SK-N-MC (cell line): ENCODE measurements at regions not wholly inside any gene's neighbourhood (a gene's known extent, or its start where the extent isn't known, plus 50 kb on each side); places are given as distances from the start of the nearest gene placed in this dataset.

Experiments
- DNase-seq: peaks from one replicate; pipeline ENCODE4 v3.0.0-alpha.2; 2011; ENCODE audit warnings: low read depth, low spot score
- H3K27ac ChIP-seq: fragments of 200-600 bp; sonication (generic); 2 replicates; pipeline ENCODE4 v1.5.1; 2016; ENCODE audit warnings: mixed run types
- H3K36me3 ChIP-seq: fragments of 200-600 bp; sonication (generic); 2 replicates; pipeline ENCODE4 v1.6.1; 2017; ENCODE audit warnings: antibody characterized with exemption, low read length, mixed read lengths; ENCODE audit not compliant: insufficient read depth
- H3K4me3 ChIP-seq: fragments of 200-600 bp; sonication (generic); 2 replicates; pipeline ENCODE4 v1.5.1; 2016
- H3K9ac ChIP-seq: fragments of 200-600 bp; sonication (generic); 2 replicates; pipeline ENCODE4 v1.8.0; 2017; ENCODE audit warnings: mixed run types, mixed read lengths; ENCODE audit not compliant: insufficient read length
- H3K9me3 ChIP-seq: fragments of 200-600 bp; sonication (generic); 2 replicates; pipeline ENCODE4 v1.6.1; 2017; ENCODE audit warnings: low read depth, mild to moderate bottlenecking, antibody characterized with exemption, low read length, moderate library complexity, mixed read lengths
- EZH2 ChIP-seq: fragments of 200-600 bp; sonication (generic); IDR thresholded peaks from one replicate; pipeline ENCODE4 v1.6.1; 2017; ENCODE audit warnings: antibody characterized with exemption
- FOXP2 ChIP-seq: optimal IDR thresholded peaks from 2 replicates; pipeline ENCODE3; 2011; ENCODE audit warnings: mild to moderate bottlenecking, moderate library complexity; ENCODE audit not compliant: insufficient read depth; ENCODE audit errors: extremely low read length, control extremely low read depth
- POLR2AphosphoS5 ChIP-seq: IDR thresholded peaks from 2 replicates; pipeline ENCODE4 v1.6.1; 2012; ENCODE audit warnings: mild to moderate bottlenecking, low read depth, low read length, borderline replicate concordance

- Histone ChIP-seq H3K9ac (no peak overlapping the region), H3K36me3 (no peaks in the 10 kb centered on the region), H3K9me3 (no peaks in the 10 kb centered on the region), H3K27ac (no peak overlapping the region), H3K4me3 (no peak overlapping the region)
- no peak for DNase-seq
- no peak for TF ChIP-seq POLR2AphosphoS5
Observed at GRCh38 chr14:97013878-97014277, 216.7 kb downstream of the VRK1 start.

- no peaks in the 10 kb centered on the region for H3K9me3 ChIP-seq
- no peak overlapping the region for H3K27ac ChIP-seq
- DNase-seq = no peak
- no peak overlapping the region for H3K4me3 ChIP-seq
- H3K9ac ChIP-seq = no peak overlapping the region
- TF ChIP-seq FOXP2 (no peak), EZH2 (no peak), POLR2AphosphoS5 (no peak)
- H3K36me3 ChIP-seq = no peaks in the 10 kb centered on the region
Observed at GRCh38 chr14:97021001-97021400, 223.8 kb downstream of the VRK1 start.

- H3K27ac ChIP-seq = no peak overlapping the region
- no peak for TF ChIP-seq POLR2AphosphoS5
- no peak for TF ChIP-seq EZH2
- TF ChIP-seq FOXP2 = no peak
- no peaks in the 10 kb centered on the region for H3K36me3 ChIP-seq
- no peaks in the 10 kb centered on the region for H3K9me3 ChIP-seq
- H3K4me3 ChIP-seq = no peak overlapping the region
- no peak for DNase-seq
- H3K9ac ChIP-seq = no peak overlapping the region
Observed at GRCh38 chr14:97021571-97022168, 224.5 kb downstream of the VRK1 start.

- Histone ChIP-seq H3K9me3 (no peaks in the 10 kb centered on the region), H3K27ac (no peak overlapping the region), H3K9ac (no peak overlapping the region), H3K36me3 (no peaks in the 10 kb centered on the region), H3K4me3 (no peak overlapping the region)
- no peak for DNase-seq
- TF ChIP-seq FOXP2 (no peak), EZH2 (no peak), POLR2AphosphoS5 (no peak)
Observed at GRCh38 chr14:97022741-97023140, 225.6 kb downstream of the VRK1 start.

GRCh38 chr14:97023871-97024270 lies 226.7 kb downstream of the VRK1 start:
- H3K36me3 ChIP-seq = no peaks in the 10 kb centered on the region
- H3K27ac ChIP-seq = no peak overlapping the region
- H3K9me3 ChIP-seq = no peaks in the 10 kb centered on the region
- H3K4me3 ChIP-seq = no peak overlapping the region
- DNase-seq = no peak
- TF ChIP-seq EZH2 = no peak
- no peak for TF ChIP-seq POLR2AphosphoS5
- H3K9ac ChIP-seq = no peak overlapping the region

GRCh38 chr14:97024300-97024699 lies 227.1 kb downstream of the VRK1 start:
- no peak overlapping the region for H3K9ac ChIP-seq
- H3K36me3 ChIP-seq = no peaks in the 10 kb centered on the region
- no peaks in the 10 kb centered on the region for H3K9me3 ChIP-seq
- H3K4me3 ChIP-seq = no peak overlapping the region
- H3K27ac ChIP-seq = no peak overlapping the region
- no peak for DNase-seq
- TF ChIP-seq FOXP2 = no peak
- TF ChIP-seq EZH2 = no peak
- TF ChIP-seq POLR2AphosphoS5 = no peak

- H3K36me3 ChIP-seq = no peaks in the 10 kb centered on the region
- H3K4me3 ChIP-seq = no peak overlapping the region
- H3K9ac ChIP-seq = no peak overlapping the region
- no peak for TF ChIP-seq POLR2AphosphoS5
- TF ChIP-seq EZH2 = no peak
- TF ChIP-seq FOXP2 = no peak
- no peak overlapping the region for H3K27ac ChIP-seq
- DNase-seq = no peak
- no peaks in the 10 kb centered on the region for H3K9me3 ChIP-seq
Observed at GRCh38 chr14:97025722-97026121, 228.5 kb downstream of the VRK1 start.

GRCh38 chr14:97027256-97027999 lies 230.2 kb downstream of the VRK1 start:
- no peak for DNase-seq
- no peak overlapping the region for H3K9ac ChIP-seq
- TF ChIP-seq FOXP2 (no peak), EZH2 (no peak), POLR2AphosphoS5 (no peak)
- H3K9me3 ChIP-seq = no peaks in the 10 kb centered on the region
- H3K4me3 ChIP-seq = no peak overlapping the region
- H3K36me3 ChIP-seq = no peaks in the 10 kb centered on the region
- no peak overlapping the region for H3K27ac ChIP-seq

GRCh38 chr14:97028382-97028781 lies 231.2 kb downstream of the VRK1 start:
- DNase-seq = no peak
- no peak overlapping the region for H3K27ac ChIP-seq
- H3K9ac ChIP-seq = no peak overlapping the region
- no peak overlapping the region for H3K4me3 ChIP-seq
- TF ChIP-seq POLR2AphosphoS5 (no peak), FOXP2 (no peak), EZH2 (no peak)
- H3K9me3 ChIP-seq = no peaks in the 10 kb centered on the region
- H3K36me3 ChIP-seq = no peaks in the 10 kb centered on the region
